Neuronal stem cell (in vitro differentiated cells): ENCODE measurements at regions not wholly inside any gene's neighbourhood (a gene's known extent, or its start where the extent isn't known, plus 50 kb on each side); places are given as distances from the start of the nearest gene placed in this dataset. TPM values are rescaled to one million over a fixed set of nuclear protein-coding genes. Genes with fewer than 3 reads are reported as not detected.

Source experiments
- small RNA-seq: library from polyadenylated mRNA; stranded (forward); fragments of <200 nt; extraction: miRNeasy Mini kit (QIAGEN cat#:217004); gene quantifications from one replicate; pipeline ENCODE3, GENCODE V24; 2013; ENCODE audit not compliant: insufficient read depth

Small RNA genes lying in the stretch of these regions (small RNA-seq; reads per million reads assigned to genes)
- not detected for gene AC019129.1
